B cell (primary cell): ENCODE measurements at regions not wholly inside any gene's neighbourhood (a gene's known extent, or its start where the extent isn't known, plus 50 kb on each side); places are given as distances from the start of the nearest gene placed in this dataset.

Source experiments
- ATAC-seq: fragments of 200-7000 bp; cut with Tn5 transposase; one replicate; pipeline ENCODE4 v1.10.0; 2021; ENCODE audit warnings: low read depth, mild to moderate bottlenecking, moderate number of reproducible peaks, moderate library complexity
- CTCF ChIA-PET: fragments of 350-600 bp; sonication (Branson Sonifier 250); formaldehyde crosslinking; loops from one replicate; lab custom pipeline; 2021; ENCODE audit warnings: antibody characterized with exemption, inconsistent platforms; lab: Charles Lee
- POLR2A ChIA-PET: fragments of 350-600 bp; sonication (Branson Sonifier 250); formaldehyde crosslinking; loops from one replicate; lab custom pipeline; 2021; ENCODE audit warnings: antibody characterized with exemption; lab: Charles Lee
- DNase-seq: peaks from one replicate; pipeline ENCODE4 v3.0.0; 2013
- H2AFZ ChIP-seq: 2 replicates; pipeline ENCODE4 v1.6.1; 2012; ENCODE audit warnings: mild to moderate bottlenecking, low read depth, low read length; ENCODE audit not compliant: insufficient read depth, poor library complexity, severe bottlenecking
- H3K27ac ChIP-seq, 2 donors: 1 replicate in 1 of 2; 2 replicates in 1 of 2; pipeline ENCODE4 v1.5.1; 2012 to 2013; ENCODE audit warnings: low read length in 2 of 2, mild to moderate bottlenecking in 2 of 2, moderate library complexity in 1 of 2
- H3K27me3 ChIP-seq, 4 experiments: fragments of 200-600 bp in 1 of 4; sonication (generic) in 1 of 4; replicated peaks in 1 of 4; 1 replicate in 2 of 4; 2 replicates in 2 of 4; pipeline versions ENCODE4 v1.6.1 to v1.7.0; 2013 to 2016; ENCODE audit warnings: low read length in 3 of 4, mild to moderate bottlenecking in 2 of 4, mixed read lengths in 1 of 4, moderate library complexity in 1 of 4; ENCODE audit not compliant: insufficient read depth in 4 of 4, control insufficient read depth in 3 of 4; ENCODE audit errors: control extremely low read depth in 1 of 4
- H3K36me3 ChIP-seq, 2 experiments: replicated peaks in 1 of 2; 1 replicate in 1 of 2; 2 replicates in 1 of 2; pipeline versions ENCODE4 v1.6.1 to v1.7.1; 2013; ENCODE audit warnings: low read length in 1 of 2; ENCODE audit not compliant: insufficient read depth in 2 of 2, control insufficient read depth in 1 of 2; ENCODE audit errors: control extremely low read depth in 1 of 2, extremely low read depth in 1 of 2
- H3K4me1 ChIP-seq, 2 donors: fragments of 200-600 bp in 1 of 2; sonication (generic) in 1 of 2; 1 replicate in 1 of 2; 2 replicates in 1 of 2; pipeline versions ENCODE4 v1.5.1 to v1.6.1; 2013 to 2017; ENCODE audit warnings: low read length in 2 of 2; ENCODE audit not compliant: control insufficient read depth in 2 of 2, insufficient read depth in 2 of 2
- H3K4me2 ChIP-seq: replicated peaks from 2 replicates; pipeline ENCODE3; 2012; ENCODE audit warnings: mild to moderate bottlenecking, low read depth, low read length; ENCODE audit not compliant: poor library complexity, severe bottlenecking
- H3K4me3 ChIP-seq, 5 experiments: fragments of 200-600 bp in 1 of 5; sonication (generic) in 1 of 5; 1 replicate in 3 of 5; 2 replicates in 2 of 5; pipeline versions ENCODE4 v1.5.1 to v1.7.0; 2011 to 2016; ENCODE audit warnings: low read length in 4 of 5, mild to moderate bottlenecking in 4 of 5, low read depth in 2 of 5, control low read depth in 1 of 5, moderate library complexity in 1 of 5; ENCODE audit not compliant: insufficient read depth in 1 of 5; ENCODE audit errors: control extremely low read depth in 1 of 5, extremely low read depth in 1 of 5
- H3K79me2 ChIP-seq: fragments of 200-600 bp; sonication (generic); one replicate; pipeline ENCODE4 v1.6.0; 2016; ENCODE audit warnings: low read length; ENCODE audit not compliant: control insufficient read depth, insufficient read depth
- H3K9ac ChIP-seq: fragments of 200-600 bp; sonication (generic); 2 replicates; pipeline ENCODE4 v1.6.1; 2017; ENCODE audit warnings: mild to moderate bottlenecking, low read length, moderate library complexity
- H3K9me3 ChIP-seq, 3 donors: one replicate each; pipeline versions ENCODE4 v1.6.1 to v1.7.1; 2013; ENCODE audit warnings: low read length in 2 of 3; ENCODE audit not compliant: control insufficient read depth in 2 of 3, insufficient read depth in 1 of 3; ENCODE audit errors: control extremely low read depth in 1 of 3
- H4K20me1 ChIP-seq: 2 replicates; pipeline ENCODE4 v1.6.0; 2012; ENCODE audit warnings: mild to moderate bottlenecking, low read length; ENCODE audit not compliant: insufficient read depth, control insufficient read depth, poor library complexity, severe bottlenecking
- H3K27ac Mint-ChIP-seq: one replicate; pipeline ENCODE4 v1.8.0; 2021; ENCODE audit warnings: mixed read lengths
- H3K27me3 Mint-ChIP-seq: one replicate; pipeline ENCODE4 v1.8.0; 2021; ENCODE audit warnings: mixed read lengths
- H3K4me1 Mint-ChIP-seq: one replicate; pipeline ENCODE4 v1.8.0; 2021; ENCODE audit warnings: mixed read lengths
- H3K4me3 Mint-ChIP-seq: one replicate; pipeline ENCODE4 v1.8.0; 2021; ENCODE audit warnings: mixed read lengths
- H3K9me3 Mint-ChIP-seq: one replicate; pipeline ENCODE4 v1.8.0; 2022; ENCODE audit warnings: mixed read lengths; ENCODE audit not compliant: insufficient read depth
- EZH2 ChIP-seq: IDR thresholded peaks from 2 replicates; pipeline ENCODE4 v1.6.1; 2012; ENCODE audit warnings: borderline replicate concordance, low read depth, mild to moderate bottlenecking, moderate library complexity, low read length; ENCODE audit not compliant: insufficient read depth, poor library complexity, severe bottlenecking
- WGBS: methylation state at CpG from one replicate; pipeline ENCODE4 v1.1.5; 2013; ENCODE audit warnings: missing lambda C conversion rate; ENCODE audit not compliant: insufficient coverage; 5-methylcytosine and 5-hydroxymethylcytosine counted together
- intact Hi-C: fragments of 100-400 bp; cut with micrococcal nuclease; formaldehyde crosslinking; loops from one replicate; pipeline ENCODE4 v1.10.0; 2022
- TF ChIP-seq, protein P1 (sequence below): fragments of 200-600 bp; IDR thresholded peaks from one replicate; pipeline ENCODE4 v1.8.0; 2022; ENCODE audit warnings: antibody characterized with exemption, mild to moderate bottlenecking

DNA sequence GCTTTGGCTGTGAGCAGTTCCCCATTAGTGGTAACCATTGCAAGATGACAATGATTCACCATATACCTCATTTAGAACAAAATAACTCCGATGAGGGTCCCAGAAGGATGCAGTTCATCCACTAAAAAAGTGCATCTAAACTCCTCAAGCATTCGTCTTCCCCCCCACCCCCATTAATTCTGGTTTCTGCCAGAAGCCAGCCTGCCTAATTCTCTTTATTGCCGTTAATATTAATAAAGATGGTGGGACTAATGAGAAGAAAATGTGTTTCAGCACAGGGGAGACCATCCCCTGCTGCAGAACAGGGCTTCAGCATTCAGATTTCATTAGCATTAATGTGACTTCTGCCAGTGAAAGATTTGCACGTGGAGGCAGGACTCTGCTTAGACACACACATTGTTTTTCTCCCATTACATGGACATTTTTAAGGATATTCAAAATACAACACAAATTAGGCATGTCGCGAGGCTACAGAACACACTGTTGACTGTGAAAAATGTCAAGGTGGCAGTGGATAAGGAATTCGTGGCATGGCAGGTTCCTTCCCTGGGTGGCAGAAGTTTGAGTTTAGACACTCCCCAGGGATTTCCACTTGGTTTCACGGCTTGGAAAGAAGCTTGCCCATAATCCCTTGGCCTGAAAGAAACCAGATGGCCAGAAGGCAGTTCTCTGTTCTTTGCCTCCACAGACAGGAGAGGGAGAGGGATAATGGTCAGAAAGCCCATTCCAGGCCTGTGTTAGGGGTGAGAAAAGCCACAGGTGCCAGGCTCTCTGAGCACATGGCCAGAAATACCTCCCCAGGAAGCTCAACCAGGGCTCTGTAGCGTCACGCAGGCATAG is 236.5 kb downstream of the FOXO1 start:
- Mint-ChIP-seq H3K4me3 (peak overlapping the region; percentile 65), H3K4me1 (peaks cover 69% of the 10 kb centered on the region), H3K27me3 (no peaks in the 10 kb centered on the region), H3K27ac (peak overlapping the region; percentile 70), H3K9me3 (no peaks in the 10 kb centered on the region)
- ATAC-seq, result no peak
- ChIA-PET CTCF (interaction anchor here (0.9 to 1.0 kb wide), 2 partner anchors 15 to 361 kb away, joined by 3 to 5 read pairs; no protein-coding TSS in a partner anchor), POLR2A (interaction anchor here (5.5 kb wide), 1 partner anchor 14 kb away, joined by 55 read pairs; no protein-coding TSS in a partner anchor)
- intact Hi-C loops, result loop anchor here (5.0 kb wide), 1 partner anchor 303 kb away; no protein-coding TSS in a partner anchor
- no peak for DNase-seq
- Histone ChIP-seq H3K27me3 (no peaks in the 10 kb centered on the region), H2AFZ (peak overlapping the region; percentile 53), H3K27ac (no peak overlapping the region), H3K4me3 (no peak overlapping the region), H3K9ac (no peak overlapping the region), H4K20me1 (no peaks in the 10 kb centered on the region), H3K9me3 (no peaks in the 10 kb centered on the region), H3K4me1 (peaks cover 71% of the 10 kb centered on the region in 2 donors), H3K36me3 (no peaks in the 10 kb centered on the region), H3K79me2 (no peaks in the 10 kb centered on the region), H3K4me2 (peak overlapping the region; percentile 37)
- TF ChIP-seq, protein P1, sequence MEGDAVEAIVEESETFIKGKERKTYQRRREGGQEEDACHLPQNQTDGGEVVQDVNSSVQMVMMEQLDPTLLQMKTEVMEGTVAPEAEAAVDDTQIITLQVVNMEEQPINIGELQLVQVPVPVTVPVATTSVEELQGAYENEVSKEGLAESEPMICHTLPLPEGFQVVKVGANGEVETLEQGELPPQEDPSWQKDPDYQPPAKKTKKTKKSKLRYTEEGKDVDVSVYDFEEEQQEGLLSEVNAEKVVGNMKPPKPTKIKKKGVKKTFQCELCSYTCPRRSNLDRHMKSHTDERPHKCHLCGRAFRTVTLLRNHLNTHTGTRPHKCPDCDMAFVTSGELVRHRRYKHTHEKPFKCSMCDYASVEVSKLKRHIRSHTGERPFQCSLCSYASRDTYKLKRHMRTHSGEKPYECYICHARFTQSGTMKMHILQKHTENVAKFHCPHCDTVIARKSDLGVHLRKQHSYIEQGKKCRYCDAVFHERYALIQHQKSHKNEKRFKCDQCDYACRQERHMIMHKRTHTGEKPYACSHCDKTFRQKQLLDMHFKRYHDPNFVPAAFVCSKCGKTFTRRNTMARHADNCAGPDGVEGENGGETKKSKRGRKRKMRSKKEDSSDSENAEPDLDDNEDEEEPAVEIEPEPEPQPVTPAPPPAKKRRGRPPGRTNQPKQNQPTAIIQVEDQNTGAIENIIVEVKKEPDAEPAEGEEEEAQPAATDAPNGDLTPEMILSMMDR, result no peak
- TF ChIP-seq EZH2, result no peak
- 63% methylated on average over 6 of the region's 10 CpGs for WGBS
